IMR-90 (cell line): ENCODE measurements at regions not wholly inside any gene's neighbourhood (a gene's known extent, or its start where the extent isn't known, plus 50 kb on each side); places are given as distances from the start of the nearest gene placed in this dataset.

Experiments
- ATAC-seq: fragments of 200-7000 bp; cut with Tn5 transposase; 2 replicates; pipeline ENCODE4 v1.9.1; 2020; ENCODE audit warnings: low read depth, mild to moderate bottlenecking, moderate library complexity
- BruUV-seq: library from RNA; stranded (reverse); fragments of 400-500 nt; replicated peaks from 2 replicates; lab custom pipeline; 2021; lab: Mats Ljungman, UMichigan
- CTCF ChIA-PET: fragments of 300-600 bp; formaldehyde crosslinking; extraction: SDS; loops from one replicate; lab custom pipeline; 2021; ENCODE audit warnings: antibody characterized with exemption; lab: Yijun Ruan, JAX
- POLR2A ChIA-PET: fragments of 300-600 bp; sonication (Branson Sonifier 250); formaldehyde crosslinking; loops from one replicate; lab custom pipeline; 2022; ENCODE audit warnings: antibody characterized with exemption; ENCODE audit not compliant: unreplicated experiment; lab: Charles Lee
- DNase-seq: peaks from one replicate; pipeline ENCODE4 v3.0.0; 2013
- H2AFZ ChIP-seq: replicated peaks from 2 replicates; pipeline ENCODE3; 2013; ENCODE audit warnings: low read length, mild to moderate bottlenecking; ENCODE audit not compliant: poor library complexity
- H2AK5ac ChIP-seq: 2 replicates; pipeline ENCODE4 v1.6.1; 2013; ENCODE audit warnings: low read depth, low read length, inconsistent platforms
- H2AK9ac ChIP-seq: replicated peaks from 2 replicates; pipeline ENCODE3; 2013; ENCODE audit warnings: mild to moderate bottlenecking, low read depth, low read length, moderate library complexity; ENCODE audit not compliant: poor library complexity
- H2BK120ac ChIP-seq: 2 replicates; pipeline ENCODE4 v1.6.1; 2013; ENCODE audit warnings: low read depth, low read length, inconsistent platforms
- H2BK15ac ChIP-seq: 3 replicates; pipeline ENCODE4 v1.6.1; 2013; ENCODE audit warnings: low read depth, low read length, inconsistent platforms
- H2BK20ac ChIP-seq: 2 replicates; pipeline ENCODE4 v1.6.1; 2013; ENCODE audit warnings: low read depth, mild to moderate bottlenecking, inconsistent platforms, low read length, moderate library complexity
- H2BK5ac ChIP-seq: 2 replicates; pipeline ENCODE4 v1.6.1; 2013; ENCODE audit warnings: mild to moderate bottlenecking, low read depth, low read length, inconsistent platforms; ENCODE audit not compliant: poor library complexity, severe bottlenecking
- H3K14ac ChIP-seq: replicated peaks from 2 replicates; pipeline ENCODE4 v1.6.1; 2013; ENCODE audit warnings: low read depth, low read length, inconsistent platforms
- H3K18ac ChIP-seq: 2 replicates; pipeline ENCODE4 v1.6.1; 2013; ENCODE audit warnings: low read depth, low read length, control low read depth
- H3K23ac ChIP-seq: 2 replicates; pipeline ENCODE4 v1.6.1; 2013; ENCODE audit warnings: low read depth, low read length, inconsistent platforms
- H3K27ac ChIP-seq: 2 replicates; pipeline ENCODE4 v1.5.1; 2013; ENCODE audit warnings: mild to moderate bottlenecking, control low read depth, low read length; ENCODE audit not compliant: insufficient read depth
- H3K27me3 ChIP-seq: 2 replicates; pipeline ENCODE4 v1.6.1; 2013; ENCODE audit warnings: low read length; ENCODE audit not compliant: control insufficient read depth, insufficient read depth
- H3K36me3 ChIP-seq: 2 replicates; pipeline ENCODE4 v1.6.1; 2013; ENCODE audit warnings: low read length, mixed read lengths; ENCODE audit not compliant: control insufficient read depth, insufficient read depth
- H3K4ac ChIP-seq: 2 replicates; pipeline ENCODE4 v1.6.1; 2013; ENCODE audit warnings: low read depth, low read length, inconsistent platforms
- H3K4me1 ChIP-seq: 2 replicates; pipeline ENCODE4 v1.6.1; 2013; ENCODE audit warnings: low read length, mixed read lengths; ENCODE audit not compliant: control insufficient read depth, insufficient read depth
- H3K4me2 ChIP-seq: 2 replicates; pipeline ENCODE4 v1.6.1; 2013; ENCODE audit warnings: low read depth, mild to moderate bottlenecking, control low read depth, low read length, moderate library complexity
- H3K4me3 ChIP-seq: 2 replicates; pipeline ENCODE4 v1.5.1; 2013; ENCODE audit warnings: low read depth, mild to moderate bottlenecking, control low read depth, low read length, moderate library complexity; ENCODE audit not compliant: insufficient read depth
- H3K56ac ChIP-seq: 2 replicates; pipeline ENCODE4 v1.6.1; 2013; ENCODE audit warnings: low read length, inconsistent platforms; ENCODE audit not compliant: insufficient read depth; ENCODE audit errors: extremely low read depth
- H3K79me1 ChIP-seq, 2 experiments: 2 replicates each; pipeline ENCODE4 v1.6.1; 2013; ENCODE audit warnings: low read length in 2 of 2, inconsistent platforms in 1 of 2, low read depth in 1 of 2
- H3K9ac ChIP-seq: 2 replicates; pipeline ENCODE4 v1.6.1; 2013; ENCODE audit warnings: low read depth, low read length, control low read depth
- H3K9me1 ChIP-seq: 2 replicates; pipeline ENCODE4 v1.6.1; 2013; ENCODE audit warnings: low read length, inconsistent platforms; ENCODE audit not compliant: insufficient read depth
- H3K9me3 ChIP-seq: 2 replicates; pipeline ENCODE4 v1.6.1; 2013; ENCODE audit warnings: low read length; ENCODE audit not compliant: control insufficient read depth, insufficient read depth
- H4K20me1 ChIP-seq: 2 replicates; pipeline ENCODE4 v1.6.1; 2013; ENCODE audit warnings: low read length, inconsistent platforms; ENCODE audit not compliant: insufficient read depth
- H4K5ac ChIP-seq: 2 replicates; pipeline ENCODE4 v1.6.1; 2013; ENCODE audit warnings: mild to moderate bottlenecking, low read depth, low read length, control low read depth
- H4K8ac ChIP-seq, 2 experiments: 2 replicates each; pipeline ENCODE4 v1.6.1; 2013; ENCODE audit warnings: low read depth in 2 of 2, low read length in 2 of 2, control low read depth in 1 of 2, inconsistent platforms in 1 of 2
- H4K91ac ChIP-seq: 2 replicates; pipeline ENCODE4 v1.6.1; 2013; ENCODE audit warnings: low read depth, low read length, inconsistent platforms; ENCODE audit not compliant: insufficient read depth
- BHLHE40 ChIP-seq: fragments of 150-350 bp; IDR thresholded peaks from 2 replicates; pipeline ENCODE4 v1.6.1; 2016; ENCODE audit warnings: mild to moderate bottlenecking, low read depth, low read length
- CEBPB ChIP-seq: IDR thresholded peaks from 2 replicates; pipeline ENCODE4 v1.6.1; 2012; ENCODE audit warnings: low read depth, low read length, improper control_type of control experiment
- CHD1 ChIP-seq: IDR thresholded peaks from 2 replicates; pipeline ENCODE4 v1.6.1; 2012; ENCODE audit warnings: low read depth, low read length, improper control_type of control experiment
- FOS ChIP-seq: fragments of 150-350 bp; IDR thresholded peaks from 2 replicates; pipeline ENCODE4 v1.6.1; 2016; ENCODE audit warnings: low read depth, low read length
- MAFK ChIP-seq: IDR thresholded peaks from 2 replicates; pipeline ENCODE4 v1.6.1; 2012; ENCODE audit warnings: low read depth, low read length, improper control_type of control experiment
- MAZ ChIP-seq: IDR thresholded peaks from 2 replicates; pipeline ENCODE4 v1.6.1; 2012; ENCODE audit warnings: low read depth, mild to moderate bottlenecking, low read length, improper control_type of control experiment, moderate library complexity, borderline replicate concordance
- MXI1 ChIP-seq: IDR thresholded peaks from 2 replicates; pipeline ENCODE4 v1.6.1; 2012; ENCODE audit warnings: low read depth, mild to moderate bottlenecking, low read length, moderate library complexity, borderline replicate concordance
- NFE2L2 ChIP-seq: fragments of 150-350 bp; IDR thresholded peaks from 2 replicates; pipeline ENCODE4 v1.6.1; 2016; ENCODE audit warnings: low read depth, mild to moderate bottlenecking, low read length
- POLR2A ChIP-seq: IDR thresholded peaks from 2 replicates; pipeline ENCODE4 v1.6.1; 2012; ENCODE audit warnings: mild to moderate bottlenecking, low read depth, low read length
- RAD21 ChIP-seq: IDR thresholded peaks from 2 replicates; pipeline ENCODE4 v1.6.1; 2012; ENCODE audit warnings: low read length, improper control_type of control experiment
- RCOR1 ChIP-seq: IDR thresholded peaks from 2 replicates; pipeline ENCODE4 v1.6.1; 2012; ENCODE audit warnings: mild to moderate bottlenecking, low read length, improper control_type of control experiment; ENCODE audit not compliant: insufficient replicate concordance
- RFX5 ChIP-seq: IDR thresholded peaks from 2 replicates; pipeline ENCODE4 v1.8.0; 2012; ENCODE audit warnings: low read depth, mild to moderate bottlenecking, low read length, moderate library complexity
- SMC3 ChIP-seq: fragments of 150-350 bp; IDR thresholded peaks from 2 replicates; pipeline ENCODE4 v1.6.1; 2016; ENCODE audit warnings: low read depth, mild to moderate bottlenecking, antibody characterized with exemption, low read length, moderate library complexity
- USF2 ChIP-seq: fragments of 150-350 bp; IDR thresholded peaks from 2 replicates; pipeline ENCODE4 v1.6.1; 2017; ENCODE audit warnings: mild to moderate bottlenecking, antibody characterized with exemption, low read length, low read depth
- WGBS, 2 experiments: methylation state at CpG; one replicate each; pipeline versions ENCODE4 v1.1.5 to v1.1.7; 2013; ENCODE audit warnings: missing lambda C conversion rate in 2 of 2; ENCODE audit not compliant: insufficient read length in 1 of 2; ENCODE audit errors: extremely low coverage in 2 of 2; 5-methylcytosine and 5-hydroxymethylcytosine counted together
- dilution Hi-C: fragments of 300-500 bp; cut with HindIII; formaldehyde crosslinking; loops from one replicate; pipeline ENCODE4 v1.14.3; 2018; ENCODE audit warnings: low sequenced_read_pairs; ENCODE audit not compliant: unreplicated experiment
- in situ Hi-C: fragments of 300-500 bp; cut with MboI; formaldehyde crosslinking; loops from 3 replicates; pipeline ENCODE4 v1.14.3; 2019; ENCODE audit warnings: low sequenced_read_pairs, inconsistent platforms, mixed read lengths
- intact Hi-C: fragments of 100-400 bp; cut with micrococcal nuclease; formaldehyde crosslinking; loops from 2 replicates; pipeline ENCODE4 v1.10.0; 2022
- TF ChIP-seq, protein P1 (sequence below): fragments of 150-350 bp; IDR thresholded peaks from 2 replicates; pipeline ENCODE4 v1.6.1; 2016; ENCODE audit warnings: low read depth, mild to moderate bottlenecking, low read length, moderate library complexity, borderline replicate concordance
- TF ChIP-seq, protein P2 (sequence below): conservative IDR thresholded peaks from 2 replicates; pipeline ENCODE4 v1.5.1; 2012; ENCODE audit warnings: mild to moderate bottlenecking, low read depth, low read length, improper control_type of control experiment

GRCh38 chr13:24615114-24615513 lies 65.1 kb upstream of the ATP12A start:
- Histone ChIP-seq H4K8ac (no peak overlapping the region), H3K36me3 (no peaks in the 10 kb centered on the region), H3K79me1 (no peaks in the 10 kb centered on the region), H3K56ac (no peak overlapping the region), H3K4ac (no peak overlapping the region), H3K4me3 (no peak overlapping the region), H2AK9ac (no peak overlapping the region), H3K9me3 (no peaks in the 10 kb centered on the region; the same call in 1 of the 2 replicates), H3K18ac (no peak overlapping the region), H2BK5ac (no peak overlapping the region), H4K91ac (no peak overlapping the region), H3K4me1 (no peaks in the 10 kb centered on the region), H2AK5ac (no peak overlapping the region), H3K9me1 (no peaks in the 10 kb centered on the region), H2AFZ (no peak overlapping the region), H4K5ac (no peak overlapping the region), H3K9ac (no peak overlapping the region), H2BK120ac (no peak overlapping the region), H2BK20ac (no peak overlapping the region), H4K20me1 (no peaks in the 10 kb centered on the region), H3K27me3 (peaks cover 2% of the 10 kb centered on the region; the same call in 1 of the 2 replicates), H2BK15ac (no peak overlapping the region), H3K4me2 (no peak overlapping the region), H3K23ac (no peak overlapping the region), H3K27ac (no peak overlapping the region), H3K14ac (no peak overlapping the region)
- TF ChIP-seq RCOR1 (no peak), BHLHE40 (no peak), RAD21 (no peak), MAZ (no peak), NFE2L2 (no peak), POLR2A (no peak), CHD1 (no peak), FOS (no peak), CEBPB (no peak), MAFK (no peak), RFX5 (no peak), SMC3 (no peak), MXI1 (no peak), USF2 (no peak)
- TF ChIP-seq, protein P1, sequence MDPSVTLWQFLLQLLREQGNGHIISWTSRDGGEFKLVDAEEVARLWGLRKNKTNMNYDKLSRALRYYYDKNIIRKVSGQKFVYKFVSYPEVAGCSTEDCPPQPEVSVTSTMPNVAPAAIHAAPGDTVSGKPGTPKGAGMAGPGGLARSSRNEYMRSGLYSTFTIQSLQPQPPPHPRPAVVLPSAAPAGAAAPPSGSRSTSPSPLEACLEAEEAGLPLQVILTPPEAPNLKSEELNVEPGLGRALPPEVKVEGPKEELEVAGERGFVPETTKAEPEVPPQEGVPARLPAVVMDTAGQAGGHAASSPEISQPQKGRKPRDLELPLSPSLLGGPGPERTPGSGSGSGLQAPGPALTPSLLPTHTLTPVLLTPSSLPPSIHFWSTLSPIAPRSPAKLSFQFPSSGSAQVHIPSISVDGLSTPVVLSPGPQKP = no peak
- TF ChIP-seq, protein P2, sequence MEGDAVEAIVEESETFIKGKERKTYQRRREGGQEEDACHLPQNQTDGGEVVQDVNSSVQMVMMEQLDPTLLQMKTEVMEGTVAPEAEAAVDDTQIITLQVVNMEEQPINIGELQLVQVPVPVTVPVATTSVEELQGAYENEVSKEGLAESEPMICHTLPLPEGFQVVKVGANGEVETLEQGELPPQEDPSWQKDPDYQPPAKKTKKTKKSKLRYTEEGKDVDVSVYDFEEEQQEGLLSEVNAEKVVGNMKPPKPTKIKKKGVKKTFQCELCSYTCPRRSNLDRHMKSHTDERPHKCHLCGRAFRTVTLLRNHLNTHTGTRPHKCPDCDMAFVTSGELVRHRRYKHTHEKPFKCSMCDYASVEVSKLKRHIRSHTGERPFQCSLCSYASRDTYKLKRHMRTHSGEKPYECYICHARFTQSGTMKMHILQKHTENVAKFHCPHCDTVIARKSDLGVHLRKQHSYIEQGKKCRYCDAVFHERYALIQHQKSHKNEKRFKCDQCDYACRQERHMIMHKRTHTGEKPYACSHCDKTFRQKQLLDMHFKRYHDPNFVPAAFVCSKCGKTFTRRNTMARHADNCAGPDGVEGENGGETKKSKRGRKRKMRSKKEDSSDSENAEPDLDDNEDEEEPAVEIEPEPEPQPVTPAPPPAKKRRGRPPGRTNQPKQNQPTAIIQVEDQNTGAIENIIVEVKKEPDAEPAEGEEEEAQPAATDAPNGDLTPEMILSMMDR = no peak
- ATAC-seq = no peak
- intact Hi-C loops (no loop called here), in situ Hi-C loops (no loop called here), dilution Hi-C loops (no loop called here)
- WGBS, 2 experiments = 70% methylated on average over 8 of the region's 9 CpGs; no CpG with 5 or more reads in 1 of the 2 experiments
- CTCF ChIA-PET = no interaction called here
- no TSS peak for BruUV-seq
- DNase-seq = no peak
- POLR2A ChIA-PET = no interaction called here
